HG03095 (cell line): ENCODE measurements at regions not wholly inside any gene's neighbourhood (a gene's known extent, or its start where the extent isn't known, plus 50 kb on each side); places are given as distances from the start of the nearest gene placed in this dataset.

Experiments
- ATAC-seq: cut with Tn5 transposase; IDR thresholded peaks from one replicate; pipeline ENCODE4 v1.9.1; 2021; ENCODE audit warnings: moderate library complexity; ENCODE audit not compliant: unreplicated experiment

DNA sequence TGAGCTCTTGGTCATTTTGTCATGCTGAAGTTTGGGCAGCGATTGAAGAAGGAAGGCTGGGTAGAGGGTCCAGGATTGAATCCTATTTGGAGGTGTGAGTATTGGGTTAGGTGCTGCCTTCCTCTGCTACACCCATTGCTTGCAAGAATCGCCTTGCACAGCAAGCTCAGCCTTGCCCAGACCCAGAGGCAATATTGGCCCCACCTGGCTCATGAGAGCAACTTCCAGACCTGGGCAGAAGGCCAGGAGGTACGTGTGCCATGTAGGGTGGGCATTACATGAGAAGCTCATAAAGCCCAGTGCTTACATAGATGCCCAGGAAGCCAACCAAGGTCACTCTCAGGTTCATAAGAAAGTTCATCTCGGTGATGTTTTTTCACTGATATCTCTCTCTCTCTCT lies 718.0 kb downstream of the EFNB2 start:
- ATAC-seq: no peak

- no peak for ATAC-seq
Measured at GRCh38 chr13:105816994-105817393, 718.5 kb downstream of the EFNB2 start.

DNA sequence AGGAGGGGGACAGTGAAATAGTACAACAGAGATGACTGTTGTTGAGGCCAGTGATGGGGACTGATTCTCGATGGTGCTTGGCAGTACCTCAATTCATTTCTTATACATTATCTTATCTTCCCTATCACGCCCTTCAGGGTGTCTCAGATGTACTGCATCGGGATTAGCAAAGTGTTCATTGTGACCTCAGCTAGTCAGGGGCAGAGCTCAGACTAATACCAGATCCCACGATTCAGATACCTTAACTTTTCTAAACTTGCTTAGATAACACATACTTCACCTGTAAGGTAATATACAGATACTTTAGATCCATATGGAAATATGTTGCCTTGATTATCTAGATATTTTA lies 720.6 kb downstream of the EFNB2 start:
- no peak for ATAC-seq

DNA sequence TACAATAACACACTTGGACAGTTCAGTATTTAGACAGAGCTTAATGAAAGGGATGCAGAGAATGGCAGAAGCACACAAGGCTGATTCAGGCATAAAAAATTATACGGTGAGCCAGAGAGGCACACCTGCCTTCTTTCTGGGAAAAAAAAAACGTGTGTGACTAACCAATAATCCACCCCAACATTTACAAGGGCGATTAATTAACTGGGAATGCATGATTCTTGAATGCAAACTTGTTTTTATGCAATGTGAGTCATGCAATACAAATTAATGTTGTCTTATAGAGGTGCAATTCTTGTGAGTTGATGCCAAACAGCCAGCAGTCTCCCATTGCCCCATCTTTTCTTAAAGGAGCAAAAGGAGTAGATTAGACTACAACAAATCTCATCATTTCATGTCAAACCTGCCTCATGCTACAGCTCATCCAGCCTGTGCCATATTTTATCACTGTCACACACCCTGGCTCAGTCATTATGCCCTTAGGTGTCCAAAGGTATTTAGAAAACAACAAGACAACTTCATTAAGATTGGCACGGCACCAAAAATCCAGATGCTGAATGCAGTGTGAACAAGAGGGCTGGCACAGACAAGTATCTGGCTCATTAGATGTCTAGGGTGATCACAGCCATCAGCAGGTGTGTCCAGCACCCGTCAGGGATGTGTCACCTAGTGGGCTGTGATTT lies 721.1 kb downstream of the EFNB2 start:
- no peak for ATAC-seq

DNA sequence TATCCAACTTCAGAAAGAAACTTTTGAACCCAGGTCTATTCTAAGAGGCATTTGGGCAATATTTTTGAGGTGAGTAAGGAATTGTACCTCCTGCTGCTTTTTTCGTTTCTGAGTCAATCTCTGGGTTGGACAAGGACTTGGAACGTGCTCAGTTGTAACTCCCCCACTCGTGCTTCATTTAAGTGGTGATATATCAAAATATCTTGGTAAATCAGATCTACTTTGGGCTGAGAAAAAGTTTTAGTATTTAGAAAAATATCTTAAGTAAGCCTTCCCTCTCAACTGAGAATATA lies 728.9 kb downstream of the EFNB2 start:
- no peak for ATAC-seq

DNA sequence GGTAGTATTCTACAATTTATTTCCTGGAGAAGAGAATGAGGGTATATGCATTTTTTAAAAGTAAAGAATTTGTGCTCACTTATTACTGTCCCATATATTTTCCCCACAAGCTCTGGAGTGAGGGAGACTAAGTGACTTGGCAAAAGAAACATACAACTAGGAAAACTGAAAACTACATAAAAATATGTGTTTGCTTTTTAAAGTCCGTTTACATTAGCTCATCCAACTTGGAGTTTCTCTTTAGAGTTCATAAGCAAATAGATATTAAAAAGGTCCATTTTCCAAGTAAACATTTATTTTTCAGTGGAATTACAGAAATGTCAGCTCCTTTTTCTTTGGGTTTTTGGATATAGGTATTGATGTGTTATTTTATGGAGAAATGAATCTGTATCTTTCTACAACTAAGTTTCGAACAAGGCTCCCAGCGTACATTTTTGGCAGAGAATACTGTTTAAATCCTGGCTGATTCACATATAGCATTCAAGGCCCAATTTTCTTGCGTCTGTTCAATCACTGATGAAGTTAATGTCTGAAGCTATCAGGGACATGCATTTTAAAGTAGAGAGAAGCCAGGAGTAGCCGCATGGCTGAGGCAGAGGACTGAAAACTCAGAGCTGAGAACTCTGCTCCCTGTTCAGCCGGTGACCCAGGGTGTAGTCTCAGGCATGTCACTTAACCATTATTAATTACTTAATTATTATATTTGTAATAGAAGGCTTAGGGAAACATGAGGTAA lies 729.4 kb downstream of the EFNB2 start:
- no peak for ATAC-seq

DNA sequence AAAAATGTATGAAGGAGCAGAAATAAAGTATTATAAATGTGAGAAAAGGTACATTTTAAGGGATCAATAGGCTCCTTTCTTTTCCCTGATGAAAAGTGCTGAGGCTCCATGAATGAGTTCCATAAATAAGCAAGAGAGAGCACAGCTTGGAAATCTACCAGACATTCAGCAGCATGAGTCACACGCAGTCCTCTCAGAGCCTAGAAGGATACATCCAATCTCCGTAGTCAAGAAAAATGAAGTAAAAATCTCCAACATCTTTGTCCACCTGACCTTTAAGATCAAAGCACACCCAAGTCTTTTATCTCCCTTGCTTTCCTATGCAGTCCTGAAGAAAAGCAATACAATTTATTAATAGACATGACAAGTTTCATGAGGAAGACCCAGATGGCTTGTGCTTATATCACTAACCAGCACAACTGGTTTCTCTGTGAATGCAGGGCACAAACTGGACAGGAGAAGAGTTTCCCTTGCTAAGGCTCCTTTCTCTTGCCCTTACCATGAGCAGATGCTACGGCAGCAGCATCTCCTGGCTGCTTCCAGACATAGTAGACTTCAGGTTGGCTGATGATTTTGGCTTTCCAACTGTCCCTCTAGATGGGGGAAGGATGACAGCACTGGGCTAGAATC lies 730.8 kb downstream of the EFNB2 start:
- ATAC-seq: no peak

DNA sequence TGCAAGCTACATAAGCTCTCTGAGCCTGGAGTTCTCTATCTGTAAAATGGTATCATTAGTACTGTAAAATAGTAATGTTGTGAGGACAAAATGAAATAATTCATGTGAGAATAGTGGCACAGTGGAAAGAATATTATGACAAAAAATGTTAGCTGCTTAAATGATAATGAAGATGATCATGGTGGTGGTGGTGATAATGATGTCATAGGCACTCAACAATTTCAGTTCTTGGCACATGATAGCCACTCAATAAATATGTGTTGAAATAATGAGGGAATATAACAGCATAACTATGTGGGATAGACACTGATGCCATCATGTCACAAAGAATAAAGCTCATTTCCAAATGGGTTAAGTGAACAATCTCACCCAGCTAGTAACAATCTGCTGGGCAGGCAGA lies 736.3 kb downstream of the EFNB2 start:
- no peak for ATAC-seq

DNA sequence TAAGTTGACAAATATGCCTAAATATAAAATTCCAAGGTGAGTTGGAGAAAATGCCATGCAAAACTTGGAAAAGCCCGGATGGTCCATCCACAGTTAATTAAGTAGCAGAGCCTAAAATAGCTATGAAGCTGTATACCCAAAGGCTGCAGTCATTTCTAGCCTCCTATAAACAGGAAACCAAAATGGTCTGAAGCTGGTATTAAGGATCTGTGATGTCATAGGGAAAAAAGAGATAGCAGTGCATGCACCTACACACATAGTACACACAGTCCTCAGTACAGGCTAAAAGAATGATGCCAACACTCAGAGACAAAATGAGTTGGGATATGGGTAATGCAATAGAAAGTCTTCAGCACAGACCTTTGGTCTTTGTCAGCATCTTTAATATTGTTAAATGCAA lies 736.9 kb downstream of the EFNB2 start:
- no peak for ATAC-seq

- no peak for ATAC-seq
Measured at GRCh38 chr13:105796081-105796480, 739.4 kb downstream of the EFNB2 start.

DNA sequence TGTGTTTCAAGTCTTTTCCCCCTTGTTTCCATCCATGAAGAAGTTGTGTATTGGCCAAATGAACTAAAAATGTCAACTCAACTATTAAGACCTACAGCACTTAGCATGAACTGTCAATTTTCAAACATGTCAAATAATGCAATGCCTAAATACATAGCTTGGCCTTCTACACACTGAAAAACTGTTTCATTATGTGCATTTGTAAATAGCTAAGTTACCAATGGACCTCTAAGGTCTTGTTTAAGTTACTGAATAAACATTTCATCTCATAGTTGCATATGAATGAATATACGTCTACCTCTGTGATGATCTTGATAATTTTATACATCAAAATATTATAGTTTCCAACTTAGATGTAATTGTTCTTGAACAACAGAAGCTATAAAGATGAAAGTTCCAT lies 744.5 kb downstream of the EFNB2 start:
- no peak for ATAC-seq

- no peak for ATAC-seq
Measured at GRCh38 chr13:105788530-105788929, 746.9 kb downstream of the EFNB2 start.

- no peak for ATAC-seq
Measured at GRCh38 chr13:105787632-105788031, 747.8 kb downstream of the EFNB2 start.

DNA sequence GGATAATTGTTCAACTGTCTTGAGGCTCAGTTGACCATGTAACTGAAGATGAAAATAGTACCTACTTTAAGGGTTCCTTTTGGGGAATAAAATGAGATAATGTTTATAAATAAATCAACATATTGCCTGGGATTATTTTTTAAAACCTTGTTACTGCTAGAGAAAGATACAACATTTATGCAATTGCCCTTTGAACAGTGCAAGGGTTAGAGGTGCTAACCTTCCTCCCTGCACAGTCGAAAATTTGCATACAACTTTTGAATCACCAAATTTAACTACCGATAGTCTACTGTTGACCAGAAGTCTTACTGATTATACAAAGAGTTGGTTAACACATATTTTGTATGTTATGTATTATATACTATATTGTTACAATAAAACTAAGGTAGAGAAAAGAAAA lies 750.0 kb downstream of the EFNB2 start:
- ATAC-seq: no peak

- ATAC-seq: no peak
Measured at GRCh38 chr13:105783261-105783660, 752.2 kb downstream of the EFNB2 start.

- ATAC-seq: no peak
Measured at GRCh38 chr13:105778196-105778595, 757.3 kb downstream of the EFNB2 start.

DNA sequence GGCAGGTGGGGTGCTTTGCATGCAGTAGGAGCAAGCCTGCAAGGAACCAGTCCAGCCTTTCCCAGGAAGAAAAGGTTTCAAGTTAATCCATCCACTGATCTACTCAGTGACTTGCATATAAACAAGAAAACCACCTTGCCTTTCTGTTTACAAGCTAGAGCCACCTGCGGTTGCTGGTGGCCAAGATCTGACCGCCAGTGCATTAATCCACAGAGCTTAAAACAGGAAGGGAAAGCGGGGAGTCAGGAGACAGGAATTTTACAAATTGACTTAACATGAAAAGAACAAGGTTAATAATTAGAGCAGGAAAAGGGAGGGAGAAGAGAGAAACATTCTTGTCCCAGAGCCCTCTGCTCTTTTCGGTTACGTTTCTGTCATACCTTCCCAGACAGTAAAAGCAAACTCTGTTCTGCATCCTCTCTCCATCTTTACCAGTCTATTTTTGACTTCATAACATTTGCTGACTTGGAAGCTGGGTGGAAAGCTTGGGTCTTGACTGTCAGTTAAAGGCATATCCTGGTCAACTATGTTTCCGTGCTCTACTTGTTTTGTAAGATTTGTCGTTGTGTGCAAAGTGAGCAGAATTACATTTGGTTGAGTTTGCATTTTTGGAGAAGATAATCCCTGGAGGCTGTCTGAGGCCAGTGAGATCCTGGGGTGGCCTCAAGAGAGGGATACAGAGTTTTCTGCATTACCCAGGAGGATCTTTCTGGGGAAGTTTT lies 760.6 kb downstream of the EFNB2 start:
- no peak for ATAC-seq

GRCh38 chr13:105773863-105774538 lies 761.5 kb downstream of the EFNB2 start:
- no peak for ATAC-seq

DNA sequence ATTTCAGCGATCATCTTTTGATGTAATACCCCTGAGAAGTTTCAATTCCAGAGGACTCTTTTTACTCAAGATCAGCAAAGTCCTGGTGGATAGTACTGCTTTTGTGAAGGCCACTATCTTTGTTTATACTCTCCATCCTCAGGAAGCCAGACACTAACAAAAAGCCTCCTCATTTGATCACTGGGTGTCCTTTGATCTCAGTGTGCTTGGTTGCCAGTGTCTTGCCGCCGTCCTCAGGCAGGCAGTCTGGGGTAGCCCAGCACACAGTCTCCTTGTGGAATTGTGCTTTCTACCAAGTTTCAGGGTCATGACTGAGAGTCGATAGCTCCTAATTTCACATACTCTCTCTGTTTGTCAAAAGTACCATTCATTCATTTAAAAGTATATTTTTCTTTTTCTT lies 762.2 kb downstream of the EFNB2 start:
- no peak for ATAC-seq

DNA sequence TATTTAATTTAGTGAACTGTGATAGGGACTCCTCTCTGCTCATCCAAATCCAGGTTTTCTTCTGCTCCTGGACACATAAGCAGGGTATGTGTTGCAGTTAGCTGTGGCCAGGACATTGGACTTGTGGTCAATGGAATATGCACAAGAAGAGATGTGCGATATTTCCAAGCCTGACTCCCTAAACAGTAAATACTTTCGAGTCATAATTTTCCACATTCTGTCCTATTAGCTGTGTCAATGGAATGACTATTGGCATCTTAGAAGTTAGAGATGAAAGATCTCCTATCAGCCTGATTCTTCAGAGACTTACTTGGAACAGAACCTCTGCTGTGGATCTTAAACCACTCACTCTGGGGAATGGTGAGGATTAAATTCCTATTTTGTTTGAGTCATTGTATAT lies 771.0 kb downstream of the EFNB2 start:
- no peak for ATAC-seq

DNA sequence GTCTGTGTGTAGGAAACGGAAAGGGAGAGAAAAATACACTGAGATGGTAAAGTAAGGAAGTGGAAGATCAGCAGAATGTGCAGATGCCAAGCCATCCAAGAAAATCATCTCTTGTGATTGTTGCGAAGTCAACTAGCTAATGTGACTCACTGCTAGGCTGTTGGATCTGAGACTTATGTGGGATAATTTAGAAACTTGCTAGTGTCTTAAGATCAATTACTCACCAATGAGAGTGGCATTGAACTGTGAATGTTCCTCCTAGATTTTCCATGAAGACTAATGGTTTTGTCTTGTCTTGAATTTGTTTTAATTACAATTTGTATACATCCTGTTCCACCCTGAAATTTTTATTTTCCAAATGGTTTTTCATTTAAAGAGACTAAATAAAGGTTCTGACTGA lies 771.6 kb downstream of the EFNB2 start:
- ATAC-seq: no peak
